ENCODE measurements at regions not wholly inside any gene's neighbourhood (a gene's known extent, or its start where the extent isn't known, plus 50 kb on each side); places are given as distances from the start of the nearest gene placed in this dataset.
"Not testable (repeated sequence)": the region's sequence is repeated elsewhere in the genome, so short reads cannot be mapped to it uniquely, and the experiment has no call there.

DNA sequence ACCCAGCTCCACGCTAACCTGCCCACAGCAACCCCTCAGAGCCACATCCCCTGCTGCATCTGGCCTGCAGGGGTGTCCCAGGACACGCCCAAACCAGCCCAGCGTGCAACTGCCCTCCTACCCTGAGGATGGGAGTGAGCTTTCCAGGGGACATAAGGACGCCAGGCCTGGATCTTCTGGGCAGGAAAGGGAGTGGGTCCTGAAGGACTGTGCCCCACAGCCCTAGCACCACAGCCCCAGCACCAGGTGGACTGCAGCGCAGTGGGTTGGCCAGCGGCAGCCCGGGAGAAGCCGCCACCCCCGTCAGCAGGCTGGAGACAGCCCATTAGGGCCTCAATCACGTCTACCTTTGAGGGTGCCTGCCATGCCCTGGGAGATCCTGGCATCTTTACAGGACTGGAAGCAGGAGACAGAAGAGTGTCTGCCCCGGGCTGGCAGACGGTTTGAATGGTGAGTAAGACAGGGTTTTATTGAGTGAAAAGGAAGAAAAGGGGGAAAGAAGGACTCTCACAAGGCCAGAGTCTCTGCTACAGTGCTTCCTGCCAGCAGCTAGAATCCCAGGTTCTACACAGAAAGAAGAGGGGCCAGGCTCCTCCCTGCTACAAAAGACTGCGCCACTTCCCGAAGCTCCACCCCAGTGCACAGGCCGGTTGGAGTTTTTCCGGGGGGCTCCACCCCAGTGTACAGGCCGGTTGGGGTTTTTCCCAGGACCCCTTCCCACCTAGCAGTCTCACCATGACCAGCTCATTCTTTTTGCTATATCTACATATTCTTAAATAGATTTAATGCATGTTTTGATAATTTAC lies 69.8 kb upstream of the KCTD7 start:
- Histone ChIP-seq H3K79me1 (ENCODE audit: low read length) (no peaks in the 10 kb centered on the region), H3K18ac (ENCODE audit: low read length) (no peak overlapping the region), H4K8ac (ENCODE audit: low read depth, low read length) (no peak overlapping the region), H3K4me1 (ENCODE audit: control insufficient read depth in 1 of 2, insufficient read depth in 2 of 2, low read length in 2 of 2) (no peaks in the 10 kb centered on the region), H2AK5ac (ENCODE audit: low read length) (no peak overlapping the region), H4K91ac (ENCODE audit: low read depth, low read length) (no peak overlapping the region), H3K23ac (ENCODE audit: low read length) (no peak overlapping the region), H3K9me3 (ENCODE audit: insufficient read depth, low read depth, low read length) (peaks cover 1% of the 10 kb centered on the region), H2BK12ac (ENCODE audit: low read length) (no peak overlapping the region), H3K4ac (ENCODE audit: low read depth, low read length) (no peak overlapping the region), H3K36me3 (ENCODE audit: control insufficient read depth in 1 of 2, insufficient read depth in 2 of 2, low read length in 2 of 2) (peaks cover 30 to 31% of the 10 kb centered on the region in 2 experiments), H4K12ac (ENCODE audit: low read depth, low read length) (no peak overlapping the region), H3K14ac (ENCODE audit: low read length) (no peak overlapping the region), H3K9ac (ENCODE audit: low read length) (no peak overlapping the region), H3K4me2 (ENCODE audit: low read length) (no peak overlapping the region), H2AFZ (ENCODE audit: insufficient read depth, low read length, poor library complexity) (no peak overlapping the region), H3K27ac (ENCODE audit: low read depth, low read length) (no peak overlapping the region), H2BK120ac (ENCODE audit: insufficient read depth, low read length, poor library complexity) (no peak overlapping the region), H3K4me3 (ENCODE audit: low read depth, low read length) (no peak overlapping the region), H3K79me2 (ENCODE audit: control insufficient read depth, insufficient read depth, low read length, poor library complexity) (no peaks in the 10 kb centered on the region), H3K27me3 (ENCODE audit: insufficient read depth, low read length) (no peaks in the 10 kb centered on the region), H2BK5ac (ENCODE audit: low read depth, low read length, poor library complexity) (no peak overlapping the region)
- no CpG with 5 or more reads among the region's 17 CpGs for WGBS (ENCODE audit: extremely low coverage, insufficient coverage, insufficient read length)
- DNase-seq = no peak

DNA sequence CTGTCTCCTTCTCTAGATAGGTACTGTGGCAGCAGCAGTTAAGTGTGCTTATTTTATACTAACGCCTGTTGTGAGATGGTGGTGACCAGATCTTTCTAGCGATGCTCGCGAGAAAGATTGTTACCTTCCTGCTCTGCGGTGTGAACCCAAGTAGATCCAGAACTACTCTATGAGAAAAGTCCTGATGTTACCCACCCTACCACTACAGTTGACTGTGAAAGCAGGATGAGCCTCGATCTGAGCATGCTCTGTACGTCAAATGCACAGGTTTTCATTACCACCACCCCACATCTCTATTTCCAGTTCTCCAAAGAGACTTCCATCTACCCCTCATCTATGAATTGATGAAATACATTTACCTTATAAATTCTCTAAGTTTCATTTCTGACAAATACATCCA lies 64.6 kb upstream of the KCTD7 start:
- no CpG with 5 or more reads among the region's 7 CpGs for WGBS (ENCODE audit: extremely low coverage, insufficient coverage, insufficient read length)

DNA sequence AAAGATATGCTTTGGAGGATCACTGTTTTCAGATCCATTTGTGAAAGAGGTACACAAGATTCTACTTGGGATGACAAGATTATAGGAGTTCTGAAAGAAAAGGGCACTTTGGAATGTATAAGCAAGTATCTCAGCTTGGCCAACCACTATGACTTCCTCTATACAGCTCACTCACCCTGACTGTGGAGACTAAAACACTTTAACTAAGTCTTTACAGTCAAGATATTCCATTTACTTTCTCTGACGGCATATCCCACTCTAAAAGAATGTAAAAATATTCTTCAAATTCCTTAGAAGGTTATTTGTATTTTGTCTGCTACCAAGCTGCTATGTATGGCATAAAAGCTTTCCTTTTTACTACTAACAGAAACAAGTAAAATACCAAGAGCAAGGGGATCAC lies 58.5 kb upstream of the KCTD7 start:
- not testable (repeated sequence) for H3K18ac ChIP-seq (ENCODE audit: low read length); DNase-seq; H3K27ac ChIP-seq (ENCODE audit: low read depth, low read length); H2BK12ac ChIP-seq (ENCODE audit: low read length); H2AK5ac ChIP-seq (ENCODE audit: low read length); H3K79me1 ChIP-seq (ENCODE audit: low read length); H4K12ac ChIP-seq (ENCODE audit: low read depth, low read length); H3K4me2 ChIP-seq (ENCODE audit: low read length); H3K9me3 ChIP-seq (ENCODE audit: insufficient read depth, low read depth, low read length); H3K14ac ChIP-seq (ENCODE audit: low read length); H4K8ac ChIP-seq (ENCODE audit: low read depth, low read length); H3K79me2 ChIP-seq (ENCODE audit: control insufficient read depth, insufficient read depth, low read length, poor library complexity); H3K23ac ChIP-seq (ENCODE audit: low read length); H3K4me1 ChIP-seq (ENCODE audit: control insufficient read depth in 1 of 2, insufficient read depth in 2 of 2, low read length in 2 of 2); H2AFZ ChIP-seq (ENCODE audit: insufficient read depth, low read length, poor library complexity); H3K27me3 ChIP-seq (ENCODE audit: insufficient read depth, low read length); H3K4me3 ChIP-seq (ENCODE audit: low read depth, low read length); H3K9ac ChIP-seq (ENCODE audit: low read length); H3K4ac ChIP-seq (ENCODE audit: low read depth, low read length); H2BK5ac ChIP-seq (ENCODE audit: low read depth, low read length, poor library complexity); H4K91ac ChIP-seq (ENCODE audit: low read depth, low read length); H2BK120ac ChIP-seq (ENCODE audit: insufficient read depth, low read length, poor library complexity)
- peaks cover 3 to 13% of the 10 kb centered on the region in 2 experiments for H3K36me3 ChIP-seq (ENCODE audit: control insufficient read depth in 1 of 2, insufficient read depth in 2 of 2, low read length in 2 of 2)
- WGBS (ENCODE audit: extremely low coverage, insufficient coverage, insufficient read length) = no CpG with 5 or more reads among the region's 1 CpG

More for the DNA sequence above, 64.6 kb upstream of the KCTD7 start:
- H3K36me3 ChIP-seq (ENCODE audit: control insufficient read depth in 1 of 2, insufficient read depth in 2 of 2, low read length in 2 of 2) = peaks cover 5 to 6% of the 10 kb centered on the region in 2 experiments
- no peaks in the 10 kb centered on the region for H3K4me1 ChIP-seq (ENCODE audit: control insufficient read depth in 1 of 2, insufficient read depth in 2 of 2, low read length in 2 of 2)
- no peak overlapping the region for H2BK120ac ChIP-seq (ENCODE audit: insufficient read depth, low read length, poor library complexity)
- no peak overlapping the region for H3K4me2 ChIP-seq (ENCODE audit: low read length)
- H3K4me3 ChIP-seq (ENCODE audit: low read depth, low read length) = no peak overlapping the region
- no peak overlapping the region for H3K18ac ChIP-seq (ENCODE audit: low read length)
- no peak overlapping the region for H3K9ac ChIP-seq (ENCODE audit: low read length)
- no peak overlapping the region for H2BK12ac ChIP-seq (ENCODE audit: low read length)
- H4K8ac ChIP-seq (ENCODE audit: low read depth, low read length) = no peak overlapping the region
- no peaks in the 10 kb centered on the region for H3K79me1 ChIP-seq (ENCODE audit: low read length)
- no peak overlapping the region for H4K12ac ChIP-seq (ENCODE audit: low read depth, low read length)
- no peaks in the 10 kb centered on the region for H3K79me2 ChIP-seq (ENCODE audit: control insufficient read depth, insufficient read depth, low read length, poor library complexity)
- DNase-seq = no peak
- H3K14ac ChIP-seq (ENCODE audit: low read length) = no peak overlapping the region
- no peak overlapping the region for H3K27ac ChIP-seq (ENCODE audit: low read depth, low read length)
- no peak overlapping the region for H3K4ac ChIP-seq (ENCODE audit: low read depth, low read length)
- no peak overlapping the region for H2BK5ac ChIP-seq (ENCODE audit: low read depth, low read length, poor library complexity)
- H3K23ac ChIP-seq (ENCODE audit: low read length) = no peak overlapping the region
- no peaks in the 10 kb centered on the region for H3K9me3 ChIP-seq (ENCODE audit: insufficient read depth, low read depth, low read length)
- H3K27me3 ChIP-seq (ENCODE audit: insufficient read depth, low read length) = no peaks in the 10 kb centered on the region
- H2AK5ac ChIP-seq (ENCODE audit: low read length) = no peak overlapping the region
- H4K91ac ChIP-seq (ENCODE audit: low read depth, low read length) = no peak overlapping the region
- H2AFZ ChIP-seq (ENCODE audit: insufficient read depth, low read length, poor library complexity) = no peak overlapping the region

DNA sequence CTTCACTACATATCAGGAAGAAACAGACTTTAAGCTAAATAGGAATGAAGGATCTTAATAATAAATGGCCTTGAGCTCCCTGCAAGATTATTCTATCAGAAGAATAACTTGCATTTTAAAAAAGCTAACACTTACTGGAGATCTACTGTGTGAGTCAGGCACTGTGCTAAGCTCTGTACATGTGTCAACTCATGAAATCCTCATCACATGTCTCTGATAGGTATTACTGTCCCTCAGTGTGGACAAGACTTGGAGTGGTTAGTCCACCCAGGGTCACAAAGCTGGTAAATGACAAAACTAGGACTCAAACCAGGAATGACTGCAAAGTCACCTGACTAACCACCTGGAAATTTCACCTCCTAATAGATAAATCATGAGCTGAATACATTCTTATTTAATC lies 57.1 kb upstream of the KCTD7 start:
- peaks cover 2% of the 10 kb centered on the region for H3K79me2 ChIP-seq (ENCODE audit: control insufficient read depth, insufficient read depth, low read length, poor library complexity)
- no peak overlapping the region for H3K14ac ChIP-seq (ENCODE audit: low read length)
- H3K23ac ChIP-seq (ENCODE audit: low read length) = no peak overlapping the region
- H3K9ac ChIP-seq (ENCODE audit: low read length) = no peak overlapping the region
- H4K8ac ChIP-seq (ENCODE audit: low read depth, low read length) = no peak overlapping the region
- no peak overlapping the region for H3K4me2 ChIP-seq (ENCODE audit: low read length)
- H2BK12ac ChIP-seq (ENCODE audit: low read length) = no peak overlapping the region
- no peak for DNase-seq
- no peak overlapping the region for H2BK5ac ChIP-seq (ENCODE audit: low read depth, low read length, poor library complexity)
- no peak overlapping the region for H4K12ac ChIP-seq (ENCODE audit: low read depth, low read length)
- peaks cover 4 to 11% of the 10 kb centered on the region in 2 experiments for H3K36me3 ChIP-seq (ENCODE audit: control insufficient read depth in 1 of 2, insufficient read depth in 2 of 2, low read length in 2 of 2)
- no peaks in the 10 kb centered on the region for H3K27me3 ChIP-seq (ENCODE audit: insufficient read depth, low read length)
- H2AFZ ChIP-seq (ENCODE audit: insufficient read depth, low read length, poor library complexity) = no peak overlapping the region
- no peak overlapping the region for H2BK120ac ChIP-seq (ENCODE audit: insufficient read depth, low read length, poor library complexity)
- H2AK5ac ChIP-seq (ENCODE audit: low read length) = no peak overlapping the region
- H4K91ac ChIP-seq (ENCODE audit: low read depth, low read length) = no peak overlapping the region
- no peaks in the 10 kb centered on the region for H3K4me1 ChIP-seq (ENCODE audit: control insufficient read depth in 1 of 2, insufficient read depth in 2 of 2, low read length in 2 of 2)
- H3K79me1 ChIP-seq (ENCODE audit: low read length) = no peaks in the 10 kb centered on the region
- H3K9me3 ChIP-seq (ENCODE audit: insufficient read depth, low read depth, low read length) = no peaks in the 10 kb centered on the region
- no peak overlapping the region for H3K4ac ChIP-seq (ENCODE audit: low read depth, low read length)
- no peak overlapping the region for H3K4me3 ChIP-seq (ENCODE audit: low read depth, low read length)
- H3K27ac ChIP-seq (ENCODE audit: low read depth, low read length) = no peak overlapping the region
- H3K18ac ChIP-seq (ENCODE audit: low read length) = no peak overlapping the region
